ENCODE measurements at regions not wholly inside any gene's neighbourhood (a gene's known extent, or its start where the extent isn't known, plus 50 kb on each side); places are given as distances from the start of the nearest gene placed in this dataset.
"Not testable (repeated sequence)": the region's sequence is repeated elsewhere in the genome, so short reads cannot be mapped to it uniquely, and the experiment has no call there.

GRCh38 chr9:6104406-6104805, 89.0 kb upstream of the RANBP6 start:
- not testable (repeated sequence) for DNase-seq

GRCh38 chr9:6103911-6104310, 88.5 kb upstream of the RANBP6 start:
- DNase-seq: not testable (repeated sequence)

GRCh38 chr9:6102336-6102987, 87.0 kb upstream of the RANBP6 start:
- not testable (repeated sequence) for DNase-seq

GRCh38 chr9:6101725-6102124, 86.3 kb upstream of the RANBP6 start:
- not testable (repeated sequence) for DNase-seq

- not testable (repeated sequence) for DNase-seq
These were observed 83.9 kb upstream of the RANBP6 start for GRCh38 chr9:6099346-6099745.

GRCh38 chr9:6098431-6098830, 83.0 kb upstream of the RANBP6 start:
- DNase-seq: no peak

- no peak for DNase-seq
These were observed 81.4 kb upstream of the RANBP6 start for GRCh38 chr9:6096821-6097220.

GRCh38 chr9:6090277-6091210, 75.1 kb upstream of the RANBP6 start:
- DNase-seq: peak in 3 of 56 donors; percentile 2 to 17 (median 5)

- no peak for DNase-seq
These were observed 73.9 kb upstream of the RANBP6 start for GRCh38 chr9:6089300-6089699.

- no peak for DNase-seq
These were observed 70.7 kb upstream of the RANBP6 start for GRCh38 chr9:6086006-6086655.

- DNase-seq: peak in 51 of 56 donors; percentile 3 to 88 (median 62)
These were observed 64.8 kb upstream of the RANBP6 start for GRCh38 chr9:6080154-6080716.

- DNase-seq: no peak
These were observed 64.0 kb upstream of the RANBP6 start for GRCh38 chr9:6079386-6079785.

- no peak for DNase-seq
These were observed 63.1 kb upstream of the RANBP6 start for GRCh38 chr9:6078382-6079105.

- DNase-seq: no peak
These were observed 61.4 kb upstream of the RANBP6 start for GRCh38 chr9:6076851-6077250.

- no peak for DNase-seq
These were observed 58.3 kb upstream of the RANBP6 start for GRCh38 chr9:6073731-6074130.

GRCh38 chr9:6072865-6073264, 57.4 kb upstream of the RANBP6 start:
- DNase-seq: no peak

- DNase-seq: no peak
These were observed 57.0 kb upstream of the RANBP6 start for GRCh38 chr9:6072453-6072852.

- DNase-seq: no peak
These were observed 53.6 kb upstream of the RANBP6 start for GRCh38 chr9:6068983-6069382.

- DNase-seq: no peak
These were observed 52.0 kb upstream of the RANBP6 start for GRCh38 chr9:6067426-6067825.
